A549 (cell line): ENCODE measurements at regions not wholly inside any gene's neighbourhood (a gene's known extent, or its start where the extent isn't known, plus 50 kb on each side); places are given as distances from the start of the nearest gene placed in this dataset.

Experiments
- ATAC-seq, 2 experiments: fragments of 200-7000 bp in 1 of 2; fragments of >200 bp in 1 of 2; cut with Nextera tagmentation in 1 of 2; cut with Tn5 transposase in 1 of 2; 3 replicates each; pipeline versions ENCODE4 v1.8.0 to v1.9.1; 2018 to 2020; ENCODE audit warnings: mild to moderate bottlenecking in 1 of 2, moderate library complexity in 1 of 2
- CTCF ChIA-PET: fragments of 300-600 bp; sonication (Branson Sonifier 250); formaldehyde crosslinking; extraction: SDS; loops from one replicate; lab custom pipeline; 2021; ENCODE audit warnings: antibody characterized with exemption, inconsistent platforms; lab: Yijun Ruan, JAX
- POLR2A ChIA-PET: fragments of 350-600 bp; formaldehyde crosslinking; extraction: SDS; loops from one replicate; lab custom pipeline; 2021; ENCODE audit warnings: antibody characterized with exemption, inconsistent platforms; lab: Yijun Ruan, JAX
- DNase-seq, 2 experiments: peaks; one replicate each; pipeline versions ENCODE4 v3.0.0 to v3.0.0-alpha.2; 2011 to 2016; ENCODE audit warnings: low read depth in 1 of 2, low spot score in 1 of 2
- FAIRE-seq: peaks from 2 replicates; lab custom pipeline; 2011; peaks lifted over from hg19 to GRCh38; lab: Jason Lieb, UNC
- H3K27ac ChIP-seq, 2 experiments: fragments of >200 bp; sonication (Bioruptor Twin); formaldehyde crosslinking; 3 replicates each; pipeline ENCODE4 v1.5.1; 2016 to 2017
- H3K4me1 ChIP-seq: fragments of >200 bp; sonication (Bioruptor Twin); formaldehyde crosslinking; 3 replicates; pipeline ENCODE4 v1.6.1; 2016
- H3K4me2 ChIP-seq: fragments of >200 bp; sonication (Bioruptor Twin); formaldehyde crosslinking; 3 replicates; pipeline ENCODE4 v1.6.1; 2016
- H3K4me3 ChIP-seq: fragments of >200 bp; sonication (Bioruptor Twin); formaldehyde crosslinking; 3 replicates; pipeline ENCODE4 v1.5.1; 2016
- H3K9me3 ChIP-seq: fragments of >200 bp; sonication (Bioruptor Twin); formaldehyde crosslinking; 3 replicates; pipeline ENCODE4 v1.6.1; 2016
- BHLHE40 ChIP-seq: IDR thresholded peaks from 2 replicates; pipeline ENCODE4 v1.6.1; 2012; ENCODE audit warnings: low read depth, low read length, inconsistent platforms
- CBX2 ChIP-seq: fragments of 200-600 bp; sonication (generic); IDR thresholded peaks from 2 replicates; pipeline ENCODE4 v1.6.1; 2016; ENCODE audit warnings: low read depth, mild to moderate bottlenecking, borderline replicate concordance
- CBX8 ChIP-seq: fragments of 200-600 bp; sonication (generic); IDR thresholded peaks from 2 replicates; pipeline ENCODE4 v1.6.1; 2016
- CEBPB ChIP-seq, 2 experiments: fragments of >200 bp in 1 of 2; sonication (Bioruptor Twin) in 1 of 2; formaldehyde crosslinking in 1 of 2; IDR thresholded peaks; 2 replicates each; pipeline ENCODE4 v1.6.1; 2012 to 2016
- E2F6 ChIP-seq: IDR thresholded peaks from 2 replicates; pipeline ENCODE4 v1.6.1; 2012; ENCODE audit warnings: low read depth, borderline replicate concordance
- ESRRA ChIP-seq: fragments of 150-350 bp; IDR thresholded peaks from 2 replicates; pipeline ENCODE4 v1.6.1; 2014; ENCODE audit warnings: mild to moderate bottlenecking, low read length, borderline replicate concordance
- FOSL2 ChIP-seq, 2 experiments: fragments of 450-650 bp in 1 of 2; fragments of >200 bp in 1 of 2; sonication (Bioruptor Twin) in 1 of 2; formaldehyde crosslinking; IDR thresholded peaks; 2 replicates each; pipeline versions ENCODE4 v1.5.0 to v1.6.1; 2016 to 2020; ENCODE audit warnings: mild to moderate bottlenecking in 1 of 2, moderate library complexity in 1 of 2
- HDAC2 ChIP-seq: fragments of 200-600 bp; sonication (generic); IDR thresholded peaks from 2 replicates; pipeline ENCODE4 v1.6.1; 2016
- HEYL ChIP-seq: fragments of 250-450 bp; sonication (Bioruptor Pico); IDR thresholded peaks from 2 replicates; pipeline ENCODE4 v1.8.0; 2021; ENCODE audit warnings: mild to moderate bottlenecking, moderate library complexity
- HMGXB4 ChIP-seq: fragments of 250-450 bp; sonication (Bioruptor Pico); IDR thresholded peaks from 2 replicates; pipeline ENCODE4 v1.5.0; 2021; ENCODE audit warnings: mild to moderate bottlenecking, moderate library complexity, borderline replicate concordance
- HOXA7 ChIP-seq: fragments of 250-450 bp; sonication (Bioruptor Pico); IDR thresholded peaks from 2 replicates; pipeline ENCODE4 v1.5.0; 2020; ENCODE audit warnings: mild to moderate bottlenecking, moderate library complexity
- HOXB13 ChIP-seq: fragments of 250-450 bp; sonication (Bioruptor Pico); IDR thresholded peaks from 2 replicates; pipeline ENCODE4 v1.5.0; 2020; ENCODE audit warnings: low read depth, mild to moderate bottlenecking, moderate library complexity
- JUNB ChIP-seq: fragments of >200 bp; sonication (Bioruptor Twin); formaldehyde crosslinking; IDR thresholded peaks from 2 replicates; pipeline ENCODE4 v1.6.1; 2016
- KDM1A ChIP-seq: fragments of 200-600 bp; sonication (generic); IDR thresholded peaks from 2 replicates; pipeline ENCODE4 v1.6.1; 2016; ENCODE audit warnings: low read depth, mild to moderate bottlenecking
- KDM5A ChIP-seq: fragments of 200-600 bp; sonication (generic); IDR thresholded peaks from 2 replicates; pipeline ENCODE4 v1.6.1; 2016; ENCODE audit warnings: antibody characterized with exemption, mild to moderate bottlenecking
- MAX ChIP-seq: IDR thresholded peaks from 2 replicates; pipeline ENCODE4 v1.6.1; 2012
- MAZ ChIP-seq: fragments of 150-350 bp; IDR thresholded peaks from 2 replicates; pipeline ENCODE4 v1.6.1; 2014; ENCODE audit warnings: antibody characterized with exemption, low read depth, low read length, borderline replicate concordance
- NFE2L2 ChIP-seq: fragments of 150-350 bp; conservative IDR thresholded peaks from 2 replicates; pipeline ENCODE4 v1.6.1; 2014; ENCODE audit warnings: low read length
- NPAS2 ChIP-seq: fragments of 250-450 bp; sonication (Bioruptor Pico); IDR thresholded peaks from 2 replicates; pipeline ENCODE4 v1.8.0; 2022; ENCODE audit warnings: mild to moderate bottlenecking, moderate library complexity, borderline replicate concordance
- PBX3 ChIP-seq: IDR thresholded peaks from 2 replicates; pipeline ENCODE4 v1.6.1; 2012
- RCOR1 ChIP-seq: fragments of 150-350 bp; IDR thresholded peaks from 2 replicates; pipeline ENCODE4 v1.6.1; 2014; ENCODE audit warnings: antibody characterized with exemption, low read length, low read depth
- RFX5 ChIP-seq: fragments of 450-650 bp; IDR thresholded peaks from 2 replicates; pipeline ENCODE4 v1.7.1; 2014; ENCODE audit warnings: antibody characterized with exemption, mild to moderate bottlenecking, moderate library complexity
- SMC3 ChIP-seq: fragments of >200 bp; sonication (Bioruptor Twin); formaldehyde crosslinking; IDR thresholded peaks from 3 replicates; pipeline ENCODE4 v1.6.1; 2018; ENCODE audit warnings: inconsistent platforms
- SREBF2 ChIP-seq: fragments of 450-650 bp; IDR thresholded peaks from 2 replicates; pipeline ENCODE4 v1.6.1; 2014; ENCODE audit warnings: mild to moderate bottlenecking, moderate library complexity
- USF2 ChIP-seq: fragments of 450-650 bp; IDR thresholded peaks from 2 replicates; pipeline ENCODE4 v1.6.1; 2014; ENCODE audit warnings: antibody characterized with exemption
- ZSCAN20 ChIP-seq: fragments of 250-450 bp; sonication (Bioruptor Pico); IDR thresholded peaks from 2 replicates; pipeline ENCODE4 v1.8.0; 2022; ENCODE audit warnings: mild to moderate bottlenecking, moderate library complexity
- WGBS: methylation state at CpG from one replicate; pipeline ENCODE4 v1.1.6; 2017; ENCODE audit errors: missing lambda C conversion rate; 5-methylcytosine and 5-hydroxymethylcytosine counted together
- TF ChIP-seq, protein P1 (sequence below): fragments of >200 bp; sonication (Bioruptor Twin); formaldehyde crosslinking; IDR thresholded peaks from 2 replicates; pipeline ENCODE4 v1.6.1; 2016

DNA sequence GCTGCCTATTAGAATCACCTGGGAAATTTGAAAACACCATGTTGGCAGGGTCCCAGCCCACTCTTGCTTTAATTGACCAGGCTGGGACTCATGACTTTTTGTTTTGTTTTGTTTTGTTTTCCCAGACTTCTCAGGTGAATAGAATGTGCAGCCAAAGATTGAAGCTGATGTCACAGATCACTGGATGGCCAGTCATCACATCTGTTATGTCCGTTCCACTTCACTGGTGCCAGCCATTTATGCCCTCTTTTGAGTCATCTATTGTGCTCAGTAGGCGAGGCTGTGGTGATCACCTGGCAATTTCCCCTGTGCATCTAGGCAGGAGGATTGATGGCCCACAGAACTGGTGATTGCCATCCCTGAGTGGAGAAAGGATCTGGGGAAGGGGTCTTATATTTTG lies 297.3 kb downstream of the INSC start:
- POLR2A ChIA-PET = no interaction called here

DNA sequence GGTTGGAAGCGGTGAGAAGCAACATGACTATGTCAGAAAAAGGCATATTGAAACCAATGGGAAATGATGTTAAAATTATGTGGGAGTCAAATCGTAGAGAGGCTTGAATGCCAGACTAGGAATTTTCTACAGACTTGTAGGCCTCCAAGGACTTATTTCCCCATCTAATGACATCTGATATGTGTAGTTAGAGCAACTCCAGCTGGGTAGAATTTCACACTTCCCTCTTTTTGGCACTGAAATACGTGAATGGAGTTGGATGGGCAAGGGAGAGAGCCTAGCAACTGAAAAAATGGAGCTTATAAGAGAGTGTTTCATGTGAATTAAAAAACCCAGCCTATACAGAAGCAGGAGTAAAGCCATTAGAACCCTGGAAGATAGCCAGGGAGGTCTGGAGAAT lies 304.2 kb downstream of the INSC start:
- no peak for ATAC-seq
- no peaks in the 10 kb centered on the region for H3K4me1 ChIP-seq
- no peaks in the 10 kb centered on the region for H3K9me3 ChIP-seq
- WGBS = 0% methylated on average over 3 of the region's 3 CpGs
- H3K4me3 ChIP-seq = no peak overlapping the region
- ChIA-PET POLR2A (interaction anchor here (0.7 kb wide), 1 partner anchor 28 kb away, joined by 3 read pairs; no protein-coding TSS in a partner anchor), CTCF (interaction anchor here (0.9 kb wide), 1 partner anchor 25 kb away, joined by 3 read pairs; no protein-coding TSS in a partner anchor)
- FAIRE-seq = no peak
- DNase-seq = no peak
- H3K4me2 ChIP-seq = no peak overlapping the region
- no peak overlapping the region for H3K27ac ChIP-seq
- TF ChIP-seq NFE2L2 = no peak
- TF ChIP-seq RCOR1 = no peak
- no peak for TF ChIP-seq MAX
- TF ChIP-seq HDAC2 = no peak
- no peak for TF ChIP-seq BHLHE40
- TF ChIP-seq ZSCAN20 (CRISPR knock-in tag) = no peak
- no peak for TF ChIP-seq SMC3
- TF ChIP-seq CBX8 = no peak
- no peak for TF ChIP-seq E2F6

More for the DNA sequence above, 297.3 kb downstream of the INSC start:
- no peak for ATAC-seq
- Histone ChIP-seq H3K27ac (no peak overlapping the region), H3K4me2 (no peak overlapping the region), H3K9me3 (no peaks in the 10 kb centered on the region; the same call in 2 of the 3 replicates), H3K4me3 (no peak overlapping the region), H3K4me1 (no peaks in the 10 kb centered on the region)
- TF ChIP-seq ZSCAN20 (CRISPR knock-in tag) (no peak), MAX (no peak), ESRRA (no peak), CBX2 (no peak), RFX5 (no peak)
- no peak for FAIRE-seq
- CTCF ChIA-PET = no interaction called here
- 3% methylated on average over 2 of the region's 2 CpGs for WGBS
- DNase-seq = no peak

- H3K4me3 ChIP-seq = no peak overlapping the region
- DNase-seq (no peak), ATAC-seq (no peak), FAIRE-seq (no peak)
- whole genome bisulfite sequencing = 0% methylated on average over 1 of the region's 1 CpG
- ChIA-PET POLR2A (no interaction called here), CTCF (interaction anchor here (0.9 kb wide), 1 partner anchor 24 kb away, joined by 3 read pairs; no protein-coding TSS in a partner anchor)
- TF ChIP-seq ESRRA = no peak
- no peak for TF ChIP-seq MAX
- no peak for TF ChIP-seq PBX3
- no peak for TF ChIP-seq HMGXB4 (CRISPR knock-in tag)
- TF ChIP-seq HDAC2 = no peak
- TF ChIP-seq, protein P1, sequence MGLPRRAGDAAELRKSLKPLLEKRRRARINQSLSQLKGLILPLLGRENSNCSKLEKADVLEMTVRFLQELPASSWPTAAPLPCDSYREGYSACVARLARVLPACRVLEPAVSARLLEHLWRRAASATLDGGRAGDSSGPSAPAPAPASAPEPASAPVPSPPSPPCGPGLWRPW = no peak
- no peak for TF ChIP-seq CEBPB (IDR thresholded peaks at IDR 0.05)
- no peak for TF ChIP-seq BHLHE40
- TF ChIP-seq HEYL = no peak
- no peak for TF ChIP-seq HOXA7 (CRISPR knock-in tag)
- TF ChIP-seq FOSL2 (IDR thresholded peaks at IDR 0.05) = no peak
- no peak for TF ChIP-seq FOSL2 (CRISPR knock-in tag; IDR thresholded peaks at IDR 0.05)
- TF ChIP-seq KDM1A = no peak
- TF ChIP-seq MAZ = no peak
- no peak for TF ChIP-seq SREBF2
- no peak for TF ChIP-seq NPAS2 (CRISPR knock-in tag)
- no peak for TF ChIP-seq JUNB
- TF ChIP-seq USF2 = no peak
- no peak for TF ChIP-seq KDM5A
- TF ChIP-seq HOXB13 = no peak
- no peak for TF ChIP-seq SMC3
- no peaks in the 10 kb centered on the region for H3K4me1 ChIP-seq
- no peak overlapping the region for H3K27ac ChIP-seq
- H3K9me3 ChIP-seq = no peaks in the 10 kb centered on the region
- no peak overlapping the region for H3K4me2 ChIP-seq
These were observed 305.0 kb downstream of the INSC start for GRCh38 chr11:15419696-15420095.
